HK-2 (cell line): ENCODE measurements at regions not wholly inside any gene's neighbourhood (a gene's known extent, or its start where the extent isn't known, plus 50 kb on each side); places are given as distances from the start of the nearest gene placed in this dataset.

ENCODE experiments used
- DNase-seq: peaks from one replicate; pipeline ENCODE4 v3.0.0-alpha.2; 2018; ENCODE audit not compliant: unreplicated experiment

DNA sequence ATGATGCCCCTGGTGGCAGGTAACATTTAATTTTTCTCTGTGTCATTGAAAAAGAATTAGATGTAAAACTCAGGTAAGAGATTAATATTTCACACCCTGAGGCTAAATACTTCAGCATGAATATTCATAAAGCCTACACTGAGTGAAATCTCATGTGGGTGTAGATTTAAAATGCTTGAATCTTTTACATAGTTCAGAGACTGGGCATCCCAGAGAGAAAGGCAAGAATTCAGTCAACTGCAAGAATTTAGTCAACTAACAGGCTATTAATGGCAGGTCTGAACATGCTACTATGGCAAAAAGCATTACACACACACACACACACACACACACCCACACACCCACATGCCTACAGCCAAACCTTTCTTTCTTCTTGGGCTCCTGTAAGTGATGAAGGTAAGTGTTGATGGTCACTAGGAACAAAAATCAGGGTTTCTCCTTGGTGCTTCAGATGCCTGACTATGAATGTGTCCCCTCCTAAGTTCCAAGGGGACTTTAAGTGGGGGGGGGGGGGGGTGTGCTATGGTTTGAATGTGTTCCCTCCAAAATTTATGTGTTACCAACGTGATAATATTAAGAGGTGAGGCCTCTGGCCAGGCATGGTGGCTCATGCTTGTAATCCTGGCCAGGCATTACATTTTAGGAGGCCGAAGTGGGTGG lies 63.7 kb upstream of the PSMD7 start:
- no peak for DNase-seq

DNA sequence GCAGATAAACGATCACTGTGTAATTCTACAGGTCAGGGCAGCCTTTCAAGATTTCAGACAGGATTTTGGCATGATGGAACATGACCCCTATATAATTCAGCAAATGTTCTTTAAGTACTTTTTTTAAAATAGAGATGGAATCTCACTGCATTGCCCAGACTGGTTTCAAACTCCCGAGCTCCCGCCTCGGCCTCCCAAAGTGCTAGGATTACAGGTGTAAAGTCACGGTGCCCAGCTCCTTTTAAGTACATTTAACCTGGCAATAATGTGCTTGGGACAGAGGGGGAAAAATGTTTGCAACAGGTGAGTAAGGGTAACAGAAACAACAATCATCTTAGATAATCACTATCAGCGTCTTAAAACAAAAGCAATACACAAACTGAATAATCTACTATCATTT lies 66.5 kb upstream of the PSMD7 start:
- DNase-seq = no peak

- no peak for DNase-seq
Observed at GRCh38 chr16:74226338-74226954, 70.2 kb upstream of the PSMD7 start.

GRCh38 chr16:74224828-74225612 lies 71.6 kb upstream of the PSMD7 start:
- no peak for DNase-seq

- no peak for DNase-seq
Observed at GRCh38 chr16:74221828-74222227, 74.8 kb upstream of the PSMD7 start.

GRCh38 chr16:74219706-74220105 lies 76.9 kb upstream of the PSMD7 start:
- no peak for DNase-seq

DNA sequence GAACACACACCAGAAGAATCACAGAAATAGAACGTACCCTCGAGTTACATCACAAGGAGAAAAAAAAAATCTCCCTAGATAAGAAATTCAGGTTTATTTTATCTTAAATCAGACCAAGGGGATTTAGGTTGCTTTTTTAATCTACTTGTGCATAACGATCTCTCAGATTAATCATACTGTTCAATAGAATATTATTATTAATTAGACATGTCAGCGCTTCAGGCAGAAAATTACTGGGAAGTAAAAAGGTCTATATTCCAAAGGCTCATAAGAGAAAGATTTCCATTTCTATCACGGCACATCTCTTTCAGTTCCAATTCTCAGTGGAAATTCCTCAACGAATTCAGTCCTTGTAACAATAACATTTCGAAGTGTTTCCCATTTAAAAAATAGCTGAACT lies 77.7 kb upstream of the PSMD7 start:
- no peak for DNase-seq

GRCh38 chr16:74216319-74216718 lies 80.3 kb upstream of the PSMD7 start:
- DNase-seq = no peak

- no peak for DNase-seq
Observed at GRCh38 chr16:74215249-74215648, 81.4 kb upstream of the PSMD7 start.

DNA sequence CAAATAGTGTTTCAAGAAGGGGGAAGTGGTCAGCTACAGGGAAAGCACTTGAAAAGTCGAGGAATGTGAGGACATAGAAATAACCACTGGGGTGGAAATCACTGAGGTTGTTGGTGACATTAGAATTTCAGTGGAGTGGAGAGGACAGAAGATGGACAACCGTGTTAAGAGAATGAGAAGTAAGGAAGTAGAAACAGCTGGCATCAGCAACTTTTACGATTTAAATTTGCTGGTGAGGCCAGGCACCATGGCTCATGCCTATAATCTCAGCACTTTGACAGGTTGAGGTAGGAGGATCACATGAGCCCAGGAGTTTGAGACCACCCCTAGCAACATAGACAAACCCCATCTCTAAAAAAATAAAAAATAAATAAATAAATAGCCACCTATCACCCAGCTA lies 83.2 kb upstream of the PSMD7 start:
- no peak for DNase-seq

DNA sequence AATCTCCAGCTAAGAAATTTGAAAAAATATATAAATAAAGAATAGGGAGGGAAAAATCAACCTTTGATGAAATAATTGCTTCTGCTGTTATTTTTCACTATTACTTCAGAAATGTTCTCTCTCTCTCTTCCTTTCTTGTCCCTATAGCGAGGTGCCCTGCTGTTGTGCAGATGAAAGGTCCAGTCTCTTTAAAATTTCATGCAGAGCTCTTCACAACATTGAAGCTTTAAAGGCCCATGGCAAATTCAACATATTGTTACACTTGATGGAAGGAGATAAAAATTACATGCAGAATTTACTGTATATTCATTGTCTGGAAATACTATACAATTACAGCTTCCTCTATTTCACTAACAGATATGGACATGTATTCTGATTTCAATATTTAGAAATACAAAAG lies 86.4 kb upstream of the PSMD7 start:
- no peak for DNase-seq

GRCh38 chr16:74202009-74202408 lies 94.6 kb upstream of the PSMD7 start:
- no peak for DNase-seq

DNA sequence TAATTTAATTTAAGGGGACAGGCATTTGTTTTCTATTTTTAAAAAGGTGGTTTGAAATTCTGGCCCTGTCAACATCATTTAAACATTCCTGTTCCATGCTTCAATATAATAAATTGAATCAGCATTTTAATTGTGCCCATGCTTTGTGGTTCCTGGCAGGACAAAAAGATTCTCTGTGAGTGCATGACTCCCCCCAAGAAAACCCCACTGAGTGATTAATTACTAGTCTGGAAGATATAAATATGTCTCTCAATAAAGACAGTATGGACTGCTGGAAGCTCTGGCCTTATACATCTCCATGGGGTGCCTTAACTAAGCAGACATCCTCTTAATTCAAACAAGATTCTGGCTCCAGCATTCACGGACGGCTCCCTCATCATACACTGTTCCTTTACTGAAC lies 95.0 kb upstream of the PSMD7 start:
- no peak for DNase-seq

DNA sequence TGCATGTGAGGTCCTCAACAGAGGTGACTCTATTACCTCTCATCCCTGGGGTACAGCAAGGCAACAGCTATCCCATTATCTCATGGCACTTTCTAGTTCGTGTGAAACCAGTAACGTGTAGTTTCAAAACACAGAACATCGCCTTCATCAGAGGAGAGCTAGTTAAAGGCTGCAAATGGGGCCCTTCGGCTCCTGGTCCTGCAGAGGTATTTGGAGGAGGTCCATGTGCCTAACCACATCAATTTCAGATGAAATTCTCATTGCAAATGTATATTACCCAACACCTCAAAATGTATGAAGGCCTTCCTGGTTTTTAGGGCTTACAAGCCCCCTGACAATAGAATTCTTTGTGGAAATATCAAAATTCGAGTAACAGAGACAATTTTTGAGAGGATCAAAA lies 95.7 kb upstream of the PSMD7 start:
- no peak for DNase-seq

DNA sequence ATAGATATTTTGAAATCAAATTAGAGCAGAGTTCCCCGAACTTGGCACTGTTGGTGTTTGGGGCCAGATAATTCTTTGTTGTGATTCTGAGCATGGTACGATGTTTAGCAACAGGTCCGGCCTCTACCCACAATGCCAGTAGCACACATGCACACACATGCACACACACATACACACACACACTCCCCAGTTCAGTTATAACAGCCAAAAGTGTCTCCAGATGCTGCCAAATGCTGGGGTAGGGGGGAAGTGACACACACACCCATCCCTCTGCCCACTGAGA lies 96.8 kb upstream of the PSMD7 start:
- DNase-seq = no peak

GRCh38 chr16:74199066-74199841 lies 97.4 kb upstream of the PSMD7 start:
- no peak for DNase-seq

DNA sequence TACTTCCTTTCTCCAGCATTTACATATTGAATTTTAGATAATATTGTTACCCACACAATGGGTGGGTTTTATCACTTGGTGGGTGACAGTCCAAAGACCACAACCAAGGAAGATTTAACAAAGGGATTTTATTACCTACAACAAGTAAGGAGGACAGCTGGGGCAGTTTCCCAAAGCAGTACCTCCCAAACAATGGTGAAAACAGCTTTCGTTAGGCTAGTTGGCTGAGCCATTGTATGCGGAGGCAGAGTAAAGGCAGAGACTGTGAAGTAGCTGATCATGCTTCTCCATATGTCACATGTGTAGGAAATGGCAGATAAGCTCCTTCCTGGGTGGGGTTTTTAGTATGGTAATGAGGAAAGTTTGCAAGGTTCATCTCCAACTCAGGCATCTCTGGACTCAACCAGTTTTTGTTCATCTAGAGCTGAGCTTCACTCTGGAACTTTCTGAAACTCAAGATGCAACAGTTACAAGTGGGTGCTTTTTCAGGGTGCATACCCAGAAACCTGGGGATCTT lies 104.3 kb upstream of the PSMD7 start:
- no peak for DNase-seq

GRCh38 chr16:74190292-74190691 lies 106.3 kb upstream of the PSMD7 start:
- DNase-seq = no peak

DNA sequence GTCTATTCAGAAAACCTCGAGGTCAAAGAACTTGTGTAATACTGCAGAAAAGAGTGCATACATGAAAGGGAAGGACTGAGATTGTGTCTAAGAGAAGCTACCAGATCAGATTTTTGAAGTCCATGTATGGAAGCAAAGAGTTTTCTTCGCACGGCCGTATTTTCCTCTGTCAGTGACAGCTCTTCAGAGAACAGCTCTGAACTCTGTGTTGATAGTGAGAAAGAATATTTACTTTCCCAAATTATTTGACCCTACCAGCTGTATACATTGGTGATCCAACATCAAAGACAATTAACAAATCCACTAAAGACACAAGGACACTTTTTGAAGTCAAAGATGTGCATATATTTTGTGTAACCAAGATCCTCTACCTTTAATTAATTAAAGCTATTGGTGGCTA lies 107.8 kb upstream of the PSMD7 start:
- DNase-seq = no peak

DNA sequence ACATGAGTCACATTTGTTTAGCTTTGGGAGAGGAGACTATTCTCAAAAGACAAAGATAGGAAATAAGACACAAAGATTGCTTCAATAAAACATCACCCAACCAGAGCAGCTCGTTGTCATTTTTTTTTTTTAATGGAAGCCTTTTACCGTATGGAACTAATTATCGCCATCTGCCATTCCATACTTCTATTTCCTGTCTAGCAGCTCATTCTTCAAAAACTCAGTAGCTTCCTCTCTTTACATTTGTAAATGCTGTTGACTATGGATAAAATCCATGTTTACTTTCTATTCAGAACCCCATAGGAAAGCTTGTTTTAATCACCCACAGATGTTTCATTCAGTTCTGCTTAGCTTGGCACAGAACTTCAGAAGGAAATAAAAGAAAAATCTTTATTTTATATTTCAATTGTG lies 110.0 kb upstream of the PSMD7 start:
- no peak for DNase-seq

GRCh38 chr16:74184839-74185238 lies 111.8 kb upstream of the PSMD7 start:
- no peak for DNase-seq

DNA sequence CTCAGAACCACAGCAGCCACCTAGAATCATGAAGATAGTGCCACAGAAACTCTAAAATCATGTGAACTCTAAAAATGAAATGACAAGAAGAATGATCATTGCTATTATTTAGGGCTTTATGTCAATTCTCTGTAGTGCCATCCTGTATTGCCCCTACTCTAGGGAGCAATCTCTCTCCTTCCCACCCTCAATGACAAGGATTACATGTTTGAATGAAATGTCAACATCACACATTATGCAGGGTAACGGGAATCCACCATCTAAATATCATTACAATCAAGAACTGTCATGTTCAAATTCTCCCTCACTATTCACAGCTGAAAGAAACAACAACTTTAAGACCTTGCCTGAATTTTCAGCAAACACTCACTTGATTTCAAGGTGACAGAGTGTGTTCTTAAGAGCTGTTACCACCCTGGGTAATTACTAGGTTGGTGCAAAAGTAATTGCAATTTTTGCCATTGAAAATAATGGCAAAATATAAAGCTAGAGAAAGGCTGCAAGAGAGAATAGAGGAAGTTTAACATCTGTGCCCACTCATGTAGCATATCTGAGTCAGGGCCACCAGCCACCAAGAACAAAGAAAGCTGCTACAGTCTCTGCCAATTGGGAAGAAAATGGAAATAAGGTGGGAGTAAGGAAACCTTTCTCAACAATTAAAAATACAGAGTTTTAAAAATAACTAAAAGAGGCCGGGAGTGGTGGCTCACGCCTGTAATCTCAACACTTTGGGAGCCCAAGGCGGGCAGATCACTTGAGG lies 112.8 kb upstream of the PSMD7 start:
- DNase-seq = no peak
